Naive B cell (primary cell): ENCODE measurements at regions not wholly inside any gene's neighbourhood (a gene's known extent, or its start where the extent isn't known, plus 50 kb on each side); places are given as distances from the start of the nearest gene placed in this dataset.

Experiments
- ATAC-seq, 2 donors: fragments of 150-1000 bp; cut with Tn5 transposase; 2 replicates each; pipeline ENCODE4 v1.10.0; 2021; ENCODE audit warnings: low read depth in 2 of 2, mild to moderate bottlenecking in 2 of 2, moderate library complexity in 2 of 2
- DNase-seq: peaks from one replicate; pipeline ENCODE4 v3.0.0; 2022
- H3K27ac Mint-ChIP-seq, 6 donors: one replicate each; pipeline ENCODE4 v1.8.0; 2020 to 2022; ENCODE audit warnings: mild to moderate bottlenecking in 6 of 6, mixed read lengths in 6 of 6, moderate library complexity in 5 of 6, inconsistent platforms in 2 of 6
- H3K27me3 Mint-ChIP-seq, 3 donors: one replicate each; pipeline ENCODE4 v1.8.0; 2021 to 2022; ENCODE audit warnings: mixed read lengths in 3 of 3, mild to moderate bottlenecking in 1 of 3
- H3K36me3 Mint-ChIP-seq, 2 donors: one replicate each; pipeline ENCODE4 v1.8.0; 2020 to 2022; ENCODE audit warnings: mixed read lengths in 2 of 2, inconsistent platforms in 1 of 2, mild to moderate bottlenecking in 1 of 2
- H3K4me1 Mint-ChIP-seq, 3 donors: one replicate each; pipeline ENCODE4 v1.8.0; 2020 to 2022; ENCODE audit warnings: mixed read lengths in 3 of 3, inconsistent platforms in 1 of 3, mild to moderate bottlenecking in 1 of 3, moderate library complexity in 1 of 3
- H3K4me3 Mint-ChIP-seq, 8 donors: one replicate each; pipeline ENCODE4 v1.8.0; 2020 to 2022; ENCODE audit warnings: mild to moderate bottlenecking in 8 of 8, mixed read lengths in 8 of 8, moderate library complexity in 8 of 8, inconsistent platforms in 2 of 8
- H3K9me3 Mint-ChIP-seq, 7 donors: one replicate each; pipeline ENCODE4 v1.8.0; 2020 to 2022; ENCODE audit warnings: mixed read lengths in 7 of 7, mild to moderate bottlenecking in 5 of 7, inconsistent platforms in 2 of 7, moderate library complexity in 1 of 7

DNA sequence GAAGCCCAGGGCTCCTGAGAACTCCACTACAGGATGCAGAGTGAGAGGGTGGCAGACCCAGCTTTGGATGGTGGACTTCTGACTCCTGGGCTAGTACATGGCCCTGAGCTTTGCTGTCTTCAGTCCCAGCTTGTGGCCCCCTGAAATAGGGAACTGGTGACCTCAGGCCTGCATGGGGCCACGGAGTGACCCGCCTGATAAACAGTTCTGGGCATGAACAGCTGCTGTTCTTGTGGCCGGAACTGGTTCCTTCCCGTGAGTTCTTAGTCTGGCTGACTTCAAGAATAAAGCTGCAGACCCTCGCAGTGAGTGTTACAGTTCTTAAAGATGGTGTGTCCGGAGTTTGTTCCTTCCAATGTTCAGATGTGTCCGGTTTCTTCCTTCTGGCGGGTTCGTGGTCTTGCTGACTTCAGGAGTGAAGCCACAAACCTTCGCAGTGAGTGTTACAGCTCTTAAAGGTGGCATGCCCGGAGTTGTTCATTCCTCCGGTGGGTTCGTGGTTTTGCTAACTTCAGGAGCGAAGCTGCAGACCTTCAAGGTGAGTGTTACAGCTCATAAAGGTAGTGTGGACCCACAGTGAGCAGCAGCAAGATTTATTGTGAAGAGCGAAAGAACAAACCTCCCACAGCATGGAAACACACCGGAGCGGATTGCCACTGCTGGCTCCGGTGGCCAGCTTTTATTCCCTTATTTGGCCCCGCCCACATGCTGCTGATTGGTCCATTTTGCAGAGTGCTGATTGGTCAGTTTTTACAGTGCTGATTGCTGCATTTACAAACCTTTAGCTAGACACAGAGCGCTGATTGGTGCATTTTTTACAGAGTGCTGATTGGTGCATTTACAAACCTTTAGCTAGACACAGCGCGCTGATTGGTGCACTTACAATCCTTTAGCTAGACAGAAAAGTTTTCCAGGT lies 268.0 kb downstream of the ZEB1 start:
- peak overlapping the region in 6 of 8 donors; percentile 6 to 73 (median 55) for H3K4me3 Mint-ChIP-seq
- H3K36me3 Mint-ChIP-seq: peaks cover 5 to 8% of the 10 kb centered on the region in 2 donors
- peak overlapping the region in 2 of 6 donors; percentile 57 to 68 for H3K27ac Mint-ChIP-seq
- H3K9me3 Mint-ChIP-seq: peaks cover 1 to 33% (median 20%) of the 10 kb centered on the region in 7 donors
- peaks cover 0 to 24% (median 7%) of the 10 kb centered on the region in 3 donors for H3K27me3 Mint-ChIP-seq
- ATAC-seq (no peak), DNase-seq (no peak)
- peaks cover 4 to 19% (median 11%) of the 10 kb centered on the region in 3 donors for H3K4me1 Mint-ChIP-seq

DNA sequence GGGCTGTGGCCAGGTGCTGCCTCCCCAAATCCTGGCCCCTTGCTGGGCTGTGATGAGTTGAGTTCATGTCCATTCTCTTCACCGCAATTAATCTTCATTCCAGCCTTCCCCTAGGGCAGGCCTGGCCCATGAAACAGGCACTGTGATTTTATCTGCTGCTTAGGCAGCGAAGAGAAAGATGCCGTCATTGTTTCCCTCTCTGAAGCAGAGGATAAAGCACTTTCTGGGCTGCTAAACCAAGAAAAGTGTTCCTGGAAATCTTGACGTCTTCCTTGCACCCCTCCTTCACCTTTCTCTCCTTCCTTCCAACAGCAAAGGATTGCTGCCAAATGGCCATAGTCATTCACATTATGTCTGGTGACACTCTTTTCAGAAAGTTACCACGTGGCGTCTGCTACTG lies 265.9 kb downstream of the ZEB1 start:
- Mint-ChIP-seq H3K27me3 (peaks cover 0 to 20% (median 8%) of the 10 kb centered on the region in 3 donors), H3K9me3 (peaks cover 0 to 15% (median 6%) of the 10 kb centered on the region in 7 donors), H3K4me1 (peaks cover 6 to 25% (median 14%) of the 10 kb centered on the region in 3 donors), H3K27ac (no peak overlapping the region), H3K4me3 (no peak overlapping the region), H3K36me3 (no peaks in the 10 kb centered on the region)
- DNase-seq (no peak), ATAC-seq (no peak)

DNA sequence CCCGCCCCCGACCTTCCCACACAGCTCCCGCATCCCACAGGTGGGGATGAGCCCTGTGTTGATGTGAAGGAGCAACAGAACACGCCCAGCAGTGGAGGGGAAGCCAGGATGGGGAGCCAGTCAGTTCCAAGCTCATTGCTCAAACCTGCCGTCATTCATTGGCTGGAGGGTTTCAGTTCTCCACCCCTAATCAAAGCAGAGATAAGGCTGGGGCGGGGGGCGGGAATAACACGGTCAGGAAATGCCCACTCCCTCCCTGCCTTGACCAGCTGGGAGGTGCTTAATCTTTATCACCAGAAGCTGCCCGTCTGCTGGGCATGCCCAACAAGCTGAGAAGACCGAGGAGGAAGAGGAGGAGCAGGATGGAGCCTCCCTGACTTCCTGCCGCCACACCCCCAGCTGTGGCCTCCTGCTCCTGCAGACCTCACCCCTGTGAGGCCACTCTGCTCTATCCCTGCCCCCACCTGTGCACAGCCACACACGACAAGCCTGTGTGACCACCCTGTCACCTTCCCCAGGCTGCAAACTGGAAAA lies 265.1 kb downstream of the ZEB1 start:
- DNase-seq (no peak), ATAC-seq (no peak)
- Mint-ChIP-seq H3K9me3 (peaks cover 0 to 15% (median 6%) of the 10 kb centered on the region in 7 donors), H3K4me1 (peaks cover 6 to 25% (median 14%) of the 10 kb centered on the region in 3 donors), H3K4me3 (peak overlapping the region in 1 of 8 donors; percentile 22), H3K27ac (no peak overlapping the region), H3K27me3 (peaks cover 0 to 20% (median 8%) of the 10 kb centered on the region in 3 donors), H3K36me3 (no peaks in the 10 kb centered on the region)

DNA sequence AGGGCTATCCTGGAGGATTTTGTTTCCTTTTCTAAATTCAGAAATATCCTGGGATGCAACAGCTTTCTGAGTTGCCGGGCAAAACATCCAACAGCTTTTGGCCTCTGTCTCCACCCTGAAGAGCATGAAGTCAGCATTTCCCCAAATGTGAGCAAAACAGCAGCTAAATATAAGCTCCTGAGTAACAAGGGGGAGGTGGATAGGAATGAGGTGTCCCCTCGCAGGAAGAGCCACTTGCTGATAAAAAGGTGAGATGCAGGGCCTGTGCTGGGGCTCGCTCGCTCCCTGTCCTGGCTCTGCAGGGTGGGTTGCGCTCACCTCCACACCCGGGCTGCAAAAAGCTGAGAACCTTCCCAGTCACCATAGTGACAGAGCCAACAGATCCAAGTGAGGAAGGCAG lies 264.3 kb downstream of the ZEB1 start:
- Mint-ChIP-seq H3K9me3 (peaks cover 1 to 16% (median 6%) of the 10 kb centered on the region in 7 donors), H3K27ac (no peak overlapping the region), H3K4me1 (peaks cover 6 to 25% (median 14%) of the 10 kb centered on the region in 3 donors), H3K27me3 (peaks cover 0 to 16% (median 8%) of the 10 kb centered on the region in 3 donors), H3K36me3 (no peaks in the 10 kb centered on the region), H3K4me3 (no peak overlapping the region)
- ATAC-seq (no peak), DNase-seq (no peak)

DNA sequence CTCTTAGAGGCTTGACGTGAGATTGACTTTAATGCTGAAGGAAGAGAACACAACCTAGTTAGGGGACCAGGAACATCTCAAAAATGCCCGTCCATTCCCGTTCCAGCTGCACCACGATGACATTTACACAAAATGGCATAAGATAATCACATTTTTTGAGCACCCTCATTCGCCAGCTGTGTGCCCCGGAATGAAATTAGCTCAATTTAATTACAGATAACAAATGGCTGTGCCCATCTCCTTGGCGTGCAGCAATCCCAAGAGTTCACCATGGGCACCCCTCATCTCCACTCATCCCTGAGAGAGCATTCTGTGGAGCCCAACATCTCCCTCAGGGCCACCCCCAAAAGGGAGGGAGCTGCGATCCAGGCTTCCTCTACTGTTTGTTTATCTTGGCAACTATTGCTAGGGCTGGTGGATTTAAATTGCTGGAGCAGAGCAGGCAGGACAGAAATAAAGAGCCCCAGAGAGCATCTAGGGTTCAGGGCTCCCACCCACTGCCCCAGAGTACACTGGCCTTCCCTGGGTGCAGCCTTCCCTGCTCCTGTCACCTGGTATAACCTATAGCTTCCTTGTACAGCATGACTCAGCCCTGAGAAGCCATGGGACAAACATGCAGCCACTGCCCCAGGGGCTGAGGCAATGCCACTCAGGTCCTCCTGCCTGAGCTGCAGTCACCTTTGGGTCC lies 263.5 kb downstream of the ZEB1 start:
- Mint-ChIP-seq H3K9me3 (peaks cover 2 to 16% (median 6%) of the 10 kb centered on the region in 7 donors), H3K4me1 (peaks cover 6 to 25% (median 14%) of the 10 kb centered on the region in 3 donors), H3K36me3 (peaks cover 0 to 1% of the 10 kb centered on the region in 2 donors), H3K27ac (peak overlapping the region in 1 of 6 donors; percentile 49), H3K27me3 (peaks cover 0 to 12% (median 8%) of the 10 kb centered on the region in 3 donors), H3K4me3 (no peak overlapping the region)
- ATAC-seq (no peak), DNase-seq (no peak)

DNA sequence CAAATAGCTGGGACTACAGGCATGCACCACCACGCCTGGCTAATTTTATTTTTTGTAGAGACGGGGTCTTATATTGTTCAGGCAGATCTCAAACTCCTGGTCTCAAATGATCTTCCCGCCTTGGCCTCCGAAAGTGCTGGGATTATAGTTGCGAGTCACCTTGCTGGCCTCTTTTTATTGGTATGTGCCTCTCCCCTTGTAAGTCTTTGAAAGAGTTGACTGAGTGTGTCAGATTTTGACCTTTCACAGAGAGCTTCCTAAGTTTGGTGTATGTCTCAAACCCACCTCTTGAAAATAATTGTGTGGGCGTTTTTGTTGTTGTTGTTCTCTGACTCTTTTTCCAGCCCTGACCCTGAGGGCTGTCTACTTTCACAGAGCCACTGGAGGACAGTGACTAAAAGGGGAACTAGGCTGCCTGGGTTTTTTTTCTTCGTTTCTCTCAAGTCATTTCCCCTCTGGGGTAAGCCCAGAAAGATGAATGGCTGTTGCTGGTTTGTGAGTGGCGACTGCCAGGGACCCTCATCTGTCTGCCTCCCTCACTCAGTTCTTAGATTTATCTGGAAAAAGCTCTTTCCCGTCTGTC lies 262.8 kb downstream of the ZEB1 start:
- peaks cover 0 to 7% (median 5%) of the 10 kb centered on the region in 3 donors for H3K27me3 Mint-ChIP-seq
- ATAC-seq (peak; percentile 58 to 59), DNase-seq (no peak)
- H3K27ac Mint-ChIP-seq: peak overlapping the region in 2 of 6 donors; percentile 44 to 49
- H3K9me3 Mint-ChIP-seq: peaks cover 4 to 15% (median 6%) of the 10 kb centered on the region in 7 donors
- H3K4me1 Mint-ChIP-seq: peaks cover 6 to 20% (median 14%) of the 10 kb centered on the region in 3 donors
- peak overlapping the region in 2 of 8 donors; percentile 31 to 35 for H3K4me3 Mint-ChIP-seq
- peaks cover 0 to 6% of the 10 kb centered on the region in 2 donors for H3K36me3 Mint-ChIP-seq

DNA sequence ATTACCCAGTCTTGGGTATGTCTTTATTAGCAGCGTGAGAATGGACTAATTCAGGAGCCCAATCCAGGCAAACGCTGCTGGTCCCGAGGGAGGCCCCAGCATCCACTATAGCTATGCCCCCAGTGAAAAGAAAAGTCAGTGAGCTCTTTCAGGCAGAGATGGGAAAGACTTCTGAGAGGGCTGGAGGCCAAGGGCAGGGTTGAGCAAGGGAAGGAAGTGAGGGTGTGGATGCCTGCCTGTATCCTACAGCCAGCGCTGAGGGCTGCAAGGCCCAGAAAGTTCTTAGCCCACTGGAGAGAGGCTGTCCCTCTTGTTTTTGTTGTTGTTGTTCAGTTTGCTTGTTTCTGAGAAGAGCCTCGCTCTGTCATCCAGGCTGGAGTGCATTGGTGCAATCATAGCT lies 261.6 kb downstream of the ZEB1 start:
- ATAC-seq (no peak), DNase-seq (no peak)
- H3K4me3 Mint-ChIP-seq: no peak overlapping the region
- peaks cover 0 to 13% of the 10 kb centered on the region in 2 donors for H3K36me3 Mint-ChIP-seq
- H3K27ac Mint-ChIP-seq: peak overlapping the region in 1 of 6 donors; percentile 50
- peaks cover 0 to 7% (median 4%) of the 10 kb centered on the region in 3 donors for H3K27me3 Mint-ChIP-seq
- peaks cover 6 to 14% (median 14%) of the 10 kb centered on the region in 3 donors for H3K4me1 Mint-ChIP-seq
- peaks cover 4 to 15% (median 6%) of the 10 kb centered on the region in 7 donors for H3K9me3 Mint-ChIP-seq
